GM21381 (cell line): ENCODE measurements at regions not wholly inside any gene's neighbourhood (a gene's known extent, or its start where the extent isn't known, plus 50 kb on each side); places are given as distances from the start of the nearest gene placed in this dataset.
"Not testable (repeated sequence)": the region's sequence is repeated elsewhere in the genome, so short reads cannot be mapped to it uniquely, and the experiment has no call there.

Experiments used
- ATAC-seq: cut with Tn5 transposase; IDR thresholded peaks from one replicate; pipeline ENCODE4 v1.9.1; 2021; ENCODE audit warnings: mild to moderate bottlenecking, moderate library complexity; ENCODE audit not compliant: unreplicated experiment

DNA sequence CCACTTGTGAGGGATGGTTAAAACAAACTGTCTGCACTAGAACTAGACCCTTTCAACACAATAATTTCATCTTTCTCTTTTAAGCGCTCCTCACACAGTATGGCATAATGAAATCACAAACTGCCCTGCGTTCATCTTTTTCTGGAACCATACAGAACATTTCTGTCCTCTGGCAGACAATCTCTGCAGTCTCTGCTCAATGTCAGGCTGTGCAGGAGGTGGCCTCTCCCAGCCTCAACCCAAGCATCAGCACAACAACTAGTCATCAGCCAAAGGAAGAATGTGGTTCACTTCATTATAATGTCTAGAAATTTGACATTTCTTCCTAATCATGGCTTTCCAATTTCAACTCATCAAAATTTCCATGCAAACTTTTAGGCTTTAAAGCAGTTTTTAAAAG is 125.1 kb upstream of the STARD13 start:
- ATAC-seq, result no peak

DNA sequence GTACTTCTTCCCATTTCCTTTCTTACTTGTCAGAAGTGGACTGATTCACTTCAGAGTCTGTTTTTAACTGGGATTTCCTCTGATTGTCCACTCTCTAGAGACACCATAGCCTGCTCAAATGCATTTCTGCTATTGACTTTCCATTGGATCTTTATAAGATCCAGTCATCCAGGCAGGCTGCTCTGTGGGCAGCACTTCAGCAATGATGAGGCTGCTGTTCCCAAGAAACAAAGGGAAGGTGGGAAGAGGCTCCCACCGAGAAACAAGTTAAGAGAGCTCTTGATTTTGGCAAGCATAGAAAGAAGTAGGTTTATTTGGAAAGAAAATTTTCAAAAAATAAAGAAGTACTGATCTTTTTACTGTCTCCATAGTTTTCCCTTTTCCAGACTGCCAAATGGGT is 125.8 kb upstream of the STARD13 start:
- ATAC-seq, result no peak

DNA sequence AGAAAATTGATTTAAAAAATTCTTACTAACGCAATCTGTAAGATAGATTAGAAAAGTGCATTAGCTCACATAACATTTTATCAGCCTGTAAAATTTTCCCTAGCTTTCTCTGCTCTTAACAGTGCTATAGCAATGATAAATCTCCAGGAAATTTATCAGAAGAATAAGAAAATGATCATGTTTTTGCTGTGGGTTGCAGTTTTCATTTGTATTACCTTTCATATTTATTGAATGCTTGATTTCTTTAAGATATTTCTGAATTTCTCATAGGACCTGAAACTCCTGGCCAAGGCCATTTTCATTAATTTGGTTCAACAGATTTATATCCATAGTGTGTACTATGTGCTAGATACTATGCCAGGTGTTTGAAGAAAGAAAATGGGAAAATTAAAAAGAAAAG is 130.3 kb upstream of the STARD13 start:
- ATAC-seq, result no peak

DNA sequence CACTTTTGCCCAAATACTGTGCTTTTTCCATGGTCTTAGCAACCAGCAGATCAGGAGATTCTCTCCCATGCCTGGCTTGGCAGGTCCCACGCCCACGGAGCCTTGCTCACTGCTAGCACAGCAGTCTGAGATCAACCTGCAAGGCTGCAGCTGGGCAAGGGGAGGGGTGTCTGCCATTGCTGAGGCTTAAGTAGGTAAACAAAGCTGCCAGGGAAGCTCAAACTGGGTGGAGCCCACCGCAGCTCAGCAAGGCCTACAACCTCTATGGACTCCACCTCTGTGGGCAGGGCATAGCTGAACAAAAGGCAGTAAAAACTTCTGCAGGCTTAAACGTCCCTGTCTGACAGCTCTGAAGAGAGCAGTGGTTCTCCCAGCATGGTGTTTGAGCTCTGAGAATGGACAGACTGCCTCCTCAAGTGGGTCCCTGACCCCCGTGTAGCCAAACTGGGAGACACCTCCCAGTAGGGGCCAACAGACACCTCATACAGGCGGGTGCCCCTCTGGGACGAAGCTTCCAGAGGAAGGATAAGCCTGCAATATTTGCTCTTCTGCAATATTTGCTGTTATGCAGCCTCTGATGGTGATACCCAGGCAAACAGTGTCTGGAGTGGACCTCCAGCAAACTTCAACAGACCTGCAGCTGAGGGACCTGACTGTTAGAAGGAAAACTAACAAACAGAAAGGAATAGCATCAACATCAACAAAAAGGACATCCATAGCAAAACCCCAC is 132.8 kb upstream of the STARD13 start:
- not testable (repeated sequence) for ATAC-seq

DNA sequence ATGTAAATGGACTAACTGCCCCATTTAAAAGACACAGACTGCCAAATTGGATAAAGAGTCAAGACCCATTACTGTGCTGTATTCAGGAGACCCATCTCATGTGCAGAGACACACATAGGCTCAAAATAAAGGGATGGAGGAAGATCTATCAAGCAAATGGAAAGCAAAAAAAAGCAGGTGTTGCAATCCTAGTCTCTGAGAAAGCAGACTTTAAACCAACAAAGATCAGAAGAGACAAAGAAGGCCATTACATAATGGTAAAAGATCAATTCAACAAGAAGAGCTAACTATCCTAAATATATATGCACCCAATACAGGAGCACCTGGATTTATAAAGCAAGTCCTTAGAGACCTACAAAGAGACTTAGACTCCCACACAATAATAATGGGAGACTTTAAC is 134.6 kb upstream of the STARD13 start:
- not testable (repeated sequence) for ATAC-seq

DNA sequence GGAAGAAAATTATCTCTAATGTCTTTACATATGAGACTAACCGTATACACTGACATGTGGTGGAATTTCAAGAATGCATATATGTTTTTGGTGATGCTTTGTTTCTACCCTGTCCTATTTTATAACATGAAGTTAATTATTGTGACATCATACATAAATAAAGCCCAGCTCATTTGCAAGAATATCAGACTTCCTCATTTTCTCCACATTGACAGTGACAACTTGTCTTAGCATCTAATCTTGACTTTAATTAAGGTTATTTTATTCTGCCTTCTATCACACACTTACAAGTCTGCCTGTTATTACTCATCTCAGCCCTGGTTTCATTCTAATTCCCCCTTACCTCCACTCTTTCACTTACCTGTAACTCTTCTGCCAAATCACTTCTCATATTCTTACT is 140.6 kb upstream of the STARD13 start:
- no peak for ATAC-seq

DNA sequence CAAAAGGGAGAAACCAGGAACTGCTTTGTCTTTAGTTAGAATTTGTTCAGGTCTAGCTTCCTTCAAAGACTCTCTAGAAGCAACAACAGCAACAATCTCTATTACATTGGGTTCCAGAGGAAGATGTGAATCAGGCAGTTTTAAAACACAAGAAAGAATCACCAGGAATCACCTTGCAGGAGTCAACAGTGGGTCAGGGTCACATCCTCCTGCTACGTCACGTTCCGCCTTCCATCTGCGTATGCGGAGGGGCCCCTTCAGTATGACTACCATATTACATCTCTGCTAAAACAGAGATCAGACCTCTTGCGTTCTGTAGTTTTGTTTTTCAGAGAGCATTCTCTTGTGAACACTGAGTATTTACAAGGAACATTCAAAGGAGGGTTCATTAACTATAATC is 147.8 kb upstream of the STARD13 start:
- no peak for ATAC-seq

DNA sequence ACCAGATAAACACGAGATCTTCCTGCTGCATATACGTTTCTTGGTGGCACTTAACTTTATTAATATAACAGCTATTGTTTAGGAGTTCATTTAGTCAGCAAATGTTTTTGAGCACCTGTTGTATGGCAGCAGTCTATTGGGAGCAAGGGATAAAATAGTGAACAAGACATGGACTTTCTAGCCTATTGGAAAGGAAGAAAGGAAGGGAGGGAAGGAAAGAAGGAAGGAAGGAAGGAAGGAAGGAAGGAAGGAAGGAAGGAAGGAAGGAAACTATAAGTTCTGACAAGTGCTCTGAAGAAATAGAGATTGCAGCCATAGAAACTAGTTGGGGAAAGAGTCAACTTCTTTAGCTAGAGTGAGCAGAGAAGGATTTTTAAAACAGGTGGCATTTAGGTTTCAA is 149.1 kb upstream of the STARD13 start:
- no peak for ATAC-seq

DNA sequence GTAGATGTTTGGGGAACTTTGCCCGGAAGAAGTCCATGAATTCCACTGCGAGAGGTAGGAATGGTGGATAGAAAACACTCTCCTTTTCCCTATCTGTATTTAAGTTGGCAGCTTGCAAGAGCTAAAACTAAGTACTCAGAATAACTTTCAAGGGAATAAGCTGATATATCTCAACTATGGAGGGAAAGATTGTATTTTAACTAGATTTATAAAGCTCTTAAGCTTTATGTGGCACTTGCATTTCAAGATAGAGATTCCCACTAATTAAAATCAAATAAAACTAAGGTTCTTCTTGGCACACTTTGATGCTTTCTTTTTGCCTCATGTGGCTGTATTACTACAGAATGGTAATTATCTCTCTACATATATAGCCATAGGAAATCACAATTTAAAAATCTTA is 149.7 kb upstream of the STARD13 start:
- no peak for ATAC-seq

DNA sequence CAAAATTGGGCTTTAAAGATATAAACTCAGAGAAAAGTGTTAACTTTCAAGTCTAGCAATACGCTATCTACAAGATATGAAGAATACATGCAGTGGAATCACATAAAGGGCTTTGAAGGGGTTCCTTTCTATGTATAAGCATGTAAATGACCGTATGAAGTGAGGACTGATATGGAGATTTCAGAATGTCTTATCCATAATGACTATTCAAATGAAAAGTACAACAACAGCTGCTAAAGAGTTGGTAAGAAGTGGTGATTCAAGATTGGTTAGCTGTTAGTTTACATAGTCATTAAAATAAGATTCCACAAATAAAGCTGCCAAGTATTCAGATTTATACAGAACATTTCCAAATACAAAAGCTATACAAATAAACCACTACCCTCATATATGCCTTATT is 153.4 kb upstream of the STARD13 start:
- no peak for ATAC-seq

DNA sequence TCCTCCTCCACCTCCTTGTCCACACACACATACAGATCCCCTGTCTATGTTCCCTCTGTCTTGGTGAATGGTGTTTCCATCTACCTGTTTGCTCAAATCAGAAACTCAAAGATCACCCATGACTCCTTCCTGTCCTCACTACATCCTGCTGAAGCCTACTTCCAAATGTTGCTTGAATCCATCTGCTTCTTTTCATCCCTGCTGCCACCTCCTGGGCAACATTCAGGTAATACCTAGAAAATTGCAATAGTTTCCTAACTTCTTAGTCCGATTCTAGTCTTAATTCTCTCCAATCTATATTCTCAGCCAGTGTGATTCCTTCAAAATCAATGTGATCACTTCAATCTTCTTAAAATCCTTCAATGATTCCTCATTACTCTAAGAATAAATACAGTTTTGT is 155.5 kb upstream of the STARD13 start:
- no peak for ATAC-seq

DNA sequence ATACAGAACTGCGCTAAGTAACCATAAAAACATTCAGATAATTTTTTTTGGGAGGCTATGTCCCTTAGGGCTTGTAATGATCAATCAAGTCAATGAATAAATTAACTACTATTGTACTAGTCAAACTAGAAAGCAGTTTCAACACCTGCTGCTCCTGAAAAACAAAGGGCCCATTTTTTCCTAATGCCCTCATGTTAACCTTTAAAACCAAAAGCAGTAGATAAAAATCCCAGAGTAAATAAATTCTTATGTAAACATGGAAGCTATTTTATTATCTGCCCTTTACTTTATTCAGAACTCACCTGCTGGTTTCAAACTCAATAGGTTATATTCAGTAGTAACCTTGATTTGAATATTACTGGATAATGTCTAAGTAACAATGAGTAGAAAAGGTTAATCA is 159.5 kb upstream of the STARD13 start:
- no peak for ATAC-seq

DNA sequence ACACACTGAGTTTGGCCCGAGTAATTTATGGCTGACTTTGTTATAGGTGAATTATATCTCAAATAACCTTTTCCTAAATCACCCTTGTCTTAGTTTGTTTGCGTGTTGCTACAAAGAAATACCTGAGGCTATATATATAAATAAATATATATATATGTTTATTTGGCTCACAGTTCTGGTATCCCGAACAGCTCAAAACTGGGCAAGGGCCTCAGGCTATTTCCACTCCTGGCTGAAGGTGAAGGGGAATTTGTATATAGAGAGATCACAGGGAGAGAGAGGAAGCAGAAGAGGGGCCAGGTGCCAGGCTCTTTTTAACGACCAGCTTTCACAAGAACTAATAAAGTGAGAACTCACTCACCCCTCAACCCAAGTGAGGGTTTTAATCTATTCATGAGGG is 159.9 kb upstream of the STARD13 start:
- ATAC-seq, result no peak

DNA sequence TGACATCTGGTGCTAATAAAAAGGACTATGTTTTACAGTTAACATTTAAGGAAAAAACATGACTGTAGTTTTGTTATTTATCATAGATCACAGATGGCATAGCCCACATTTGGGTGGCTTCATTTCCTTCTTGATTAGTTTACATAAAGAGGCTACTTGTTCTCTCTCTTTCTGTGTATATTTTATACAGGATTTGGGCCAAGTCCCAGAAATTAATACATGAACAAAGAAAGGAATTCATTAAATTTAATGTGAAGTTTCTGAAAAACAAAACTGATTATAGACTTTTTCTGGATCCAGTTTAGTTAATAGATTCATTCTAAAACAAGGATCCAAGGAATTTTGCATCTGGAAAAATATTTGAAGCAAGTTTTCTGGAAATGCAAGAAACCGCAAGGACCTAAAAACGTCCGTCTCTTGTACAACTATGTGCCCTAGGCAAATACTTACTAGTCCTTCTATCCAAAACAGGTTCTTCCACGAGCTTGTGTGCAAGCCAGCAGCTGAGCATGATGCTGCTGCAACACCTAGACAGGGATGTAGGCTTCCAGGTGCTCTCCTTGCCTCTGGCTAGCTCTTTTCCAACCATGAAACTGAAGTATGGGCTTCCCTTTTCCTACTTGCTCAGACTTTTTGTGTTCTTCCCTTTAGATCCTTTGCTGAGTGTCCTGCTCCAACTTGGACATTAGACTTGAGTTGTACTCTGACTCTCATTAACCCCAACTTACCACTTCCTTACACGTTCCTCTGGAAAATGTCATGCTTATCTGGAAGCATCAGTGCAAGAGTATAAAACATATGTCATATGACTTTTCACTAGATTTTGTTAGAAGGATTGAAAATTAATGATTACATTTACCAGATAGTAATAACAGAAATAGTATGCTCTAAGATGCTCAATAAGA is 161.5 kb upstream of the STARD13 start:
- no peak for ATAC-seq

DNA sequence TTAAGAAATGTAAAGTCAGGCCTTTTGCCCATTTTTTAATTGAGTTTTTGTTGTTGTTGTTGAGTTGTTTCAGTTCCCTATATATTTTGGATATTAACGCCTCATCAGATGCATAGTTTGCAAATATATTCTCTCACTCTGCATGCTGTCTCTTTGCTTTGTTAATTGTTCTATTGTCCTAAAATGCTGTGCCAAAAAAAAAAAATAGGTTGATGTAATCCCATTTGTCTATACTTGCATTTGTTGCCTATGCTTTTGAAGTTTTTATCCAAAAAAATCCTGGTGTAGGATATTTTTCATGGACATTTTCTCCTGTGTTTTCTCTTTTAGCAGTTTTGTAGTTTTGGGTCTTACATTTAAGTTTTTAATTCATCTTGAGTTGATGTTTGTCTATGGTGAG is 163.3 kb upstream of the STARD13 start:
- no peak for ATAC-seq

DNA sequence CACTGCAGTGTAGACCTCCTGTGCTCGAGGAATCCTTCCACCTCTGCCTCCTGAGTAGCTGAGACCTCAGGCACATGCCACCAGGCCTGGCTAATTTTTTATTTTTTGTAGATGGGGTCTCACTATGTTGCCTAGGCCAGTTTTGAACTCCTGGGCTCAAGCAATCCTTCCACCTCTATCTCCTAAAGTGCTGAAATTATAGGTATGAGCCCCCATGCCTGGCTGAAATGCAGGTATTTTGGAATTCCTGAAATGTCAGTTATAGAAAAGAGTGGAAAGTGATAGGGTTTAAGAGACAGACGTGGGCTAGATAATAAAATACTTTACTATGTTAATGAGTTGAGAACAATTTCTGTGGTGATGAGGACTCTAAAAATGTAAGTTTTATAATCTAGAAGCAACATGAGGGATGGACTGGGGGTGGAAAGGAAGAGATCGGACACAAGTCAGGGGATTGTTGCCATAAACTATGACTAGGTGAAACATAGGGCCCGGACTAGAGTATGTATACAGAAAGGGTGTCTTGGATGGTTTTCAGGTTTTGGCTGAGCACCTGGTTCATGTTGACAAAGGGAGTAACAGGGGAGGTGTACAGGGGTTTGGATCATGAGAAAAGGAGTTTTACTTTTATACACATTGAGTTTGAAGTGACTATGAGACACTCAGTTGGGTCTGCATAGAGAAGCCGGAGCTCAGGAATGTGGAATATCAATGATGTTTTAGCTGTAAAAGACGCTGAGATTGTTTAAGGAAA is 165.6 kb upstream of the STARD13 start:
- ATAC-seq, result no peak

DNA sequence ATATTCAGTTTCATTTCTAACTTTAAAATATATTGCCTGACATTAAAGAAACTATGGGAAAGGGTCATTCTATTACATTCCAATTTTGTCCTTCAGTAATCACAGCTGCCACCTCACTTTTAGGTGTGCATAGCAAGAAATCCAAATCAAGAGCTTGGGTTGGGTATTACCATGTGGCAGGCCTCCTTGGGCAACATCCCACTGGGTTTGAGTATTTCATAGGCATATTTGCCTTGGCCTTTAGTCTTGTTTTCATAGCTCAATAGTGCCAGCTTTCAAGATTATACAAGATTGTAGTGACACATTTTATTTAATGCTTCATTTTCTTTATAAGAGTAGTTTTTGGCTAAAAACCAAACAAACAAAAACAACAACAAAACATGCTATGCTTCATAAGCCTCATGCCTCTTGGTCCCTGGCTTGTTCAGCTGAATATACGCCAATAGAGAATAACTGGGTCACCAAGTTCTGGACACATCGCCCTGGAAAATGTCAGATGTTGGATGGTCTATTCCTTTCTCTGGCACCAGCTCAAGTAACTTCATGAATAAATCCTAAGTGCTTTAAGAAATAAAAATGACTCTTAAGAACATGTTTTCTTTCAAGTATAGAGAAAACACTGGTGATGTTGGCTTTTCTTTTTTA is 167.4 kb upstream of the STARD13 start:
- ATAC-seq, result no peak

DNA sequence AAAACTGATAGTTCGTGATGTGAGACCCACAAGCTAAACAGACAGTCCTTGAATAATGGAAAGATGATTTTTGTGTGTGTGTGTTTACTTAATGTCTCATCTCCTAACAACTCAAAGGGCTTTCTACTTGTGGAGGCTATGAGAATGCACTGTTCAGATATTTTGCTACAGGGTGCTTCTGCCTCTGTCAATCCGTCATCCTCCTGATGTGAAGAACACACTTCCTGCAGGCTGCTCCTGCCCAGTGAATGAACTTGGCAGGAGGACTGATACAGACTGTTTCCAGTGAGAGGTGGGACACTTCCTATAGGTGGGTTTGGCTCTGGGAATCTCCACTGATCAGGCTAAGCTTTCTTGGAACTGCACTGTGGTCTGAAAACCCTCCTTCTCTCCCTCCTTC is 168.4 kb upstream of the STARD13 start:
- no peak for ATAC-seq

DNA sequence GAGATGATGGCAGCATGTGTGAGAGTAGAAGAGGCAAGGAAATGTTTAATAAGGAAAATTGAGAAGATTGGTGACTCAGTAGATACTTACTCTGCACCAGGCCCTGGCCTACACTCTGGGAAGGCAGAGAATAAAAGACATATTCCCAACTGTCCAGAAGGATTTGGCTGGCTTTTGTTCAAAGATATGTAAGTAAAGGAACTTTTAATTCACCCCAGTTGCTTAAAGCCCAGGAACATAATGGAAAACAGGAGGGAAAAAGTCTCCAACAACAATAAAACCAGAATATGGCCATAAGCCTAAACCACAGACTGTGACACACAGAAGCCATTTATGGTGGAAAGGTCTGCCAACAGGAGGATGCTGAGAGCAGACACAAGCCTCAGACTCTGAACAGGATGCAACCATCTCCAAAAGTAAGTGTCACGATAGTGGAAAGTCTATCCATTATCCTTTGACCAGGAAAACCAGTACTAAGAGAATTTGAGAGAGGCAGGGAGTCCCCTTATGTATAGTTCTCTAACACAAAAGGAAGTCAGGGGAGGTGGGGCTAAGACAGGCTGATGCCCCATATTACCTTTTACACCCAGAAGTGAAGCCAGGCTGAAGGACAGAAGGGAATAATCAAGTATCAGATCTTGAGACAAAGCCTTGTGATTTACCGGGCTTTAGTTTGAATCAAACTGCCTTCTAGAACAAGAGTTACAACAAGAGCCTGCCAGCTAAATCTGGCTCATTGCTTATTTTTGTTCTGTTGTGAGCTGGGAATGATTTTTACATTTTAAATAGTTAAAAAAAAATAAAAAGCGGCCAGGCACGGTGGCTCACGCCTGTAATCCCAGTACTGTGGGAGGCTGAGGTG is 169.5 kb upstream of the STARD13 start:
- ATAC-seq, result no peak

DNA sequence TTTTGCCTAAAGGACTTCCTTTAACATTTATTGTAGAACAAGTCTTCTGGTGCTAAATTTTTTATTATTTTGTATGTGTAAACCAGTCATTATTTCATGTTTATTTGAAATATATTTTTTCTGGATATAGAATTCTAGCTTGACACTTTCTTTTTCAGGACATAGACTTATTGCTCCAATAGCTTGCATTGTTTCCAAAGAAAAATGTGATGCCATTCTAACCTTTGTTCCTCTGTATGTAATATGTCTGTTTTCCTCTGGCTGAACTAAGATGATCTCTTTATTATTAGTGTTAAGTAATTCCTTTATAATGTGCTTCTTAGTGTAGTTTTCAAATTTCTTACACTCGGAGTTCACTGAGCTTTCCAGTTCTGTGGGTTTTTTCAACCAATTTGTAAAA is 174.1 kb upstream of the STARD13 start:
- ATAC-seq, result no peak
